ENCODE measurements at regions not wholly inside any gene's neighbourhood (a gene's known extent, or its start where the extent isn't known, plus 50 kb on each side); places are given as distances from the start of the nearest gene placed in this dataset.

DNA sequence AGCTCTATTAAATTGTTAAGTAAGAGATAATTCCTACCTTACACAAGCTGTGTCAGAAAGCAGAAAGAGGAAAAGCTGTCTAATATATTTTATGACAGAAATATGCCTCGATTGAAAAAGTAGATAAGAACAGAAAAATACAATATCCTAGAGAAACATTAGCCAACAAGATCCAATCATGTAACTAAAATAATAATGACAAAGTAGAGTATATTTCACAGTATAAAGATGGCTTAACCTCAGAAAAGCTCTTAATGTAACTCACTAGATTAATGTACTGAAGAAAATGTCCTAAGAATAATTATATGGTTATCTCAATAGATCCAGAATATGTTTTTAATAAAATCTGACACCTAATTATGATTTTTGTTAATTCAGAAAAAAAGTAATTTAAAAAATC, 89.8 kb upstream of the HABP2 start:
- H3K36me3 ChIP-seq (ENCODE audit: control insufficient read depth in 4 of 4, insufficient read depth in 4 of 4, low read length in 3 of 4) = no peaks in the 10 kb centered on the region
- no CpG with 5 or more reads among the region's 1 CpG for WGBS (ENCODE audit: insufficient coverage)
- no peak overlapping the region for H3K4me3 ChIP-seq (ENCODE audit: control insufficient read depth in 1 of 7, extremely low read depth in 1 of 7, insufficient read depth in 4 of 7, low read depth in 2 of 7, low read length in 6 of 7)
- CTCF ChIA-PET = no interaction called here
- POLR2A ChIA-PET = no interaction called here
- H3K4me1 ChIP-seq (ENCODE audit: control extremely low read depth in 1 of 4, control insufficient read depth in 4 of 4, insufficient read depth in 4 of 4, low read length in 3 of 4) = no peaks in the 10 kb centered on the region
- no peak for DNase-seq
- peaks cover 0 to 2% (median 0%) of the 10 kb centered on the region in 5 experiments for H3K9me3 ChIP-seq (ENCODE audit: control extremely low read depth in 1 of 5, control insufficient read depth in 4 of 5, insufficient read depth in 2 of 5, low read depth in 1 of 5, low read length in 4 of 5)
- H3K27me3 ChIP-seq (replicated peaks in 2 of 5; ENCODE audit: control insufficient read depth in 4 of 5, insufficient read depth in 5 of 5, low read length in 4 of 5) = no peaks in the 10 kb centered on the region
- no peak overlapping the region for H3K27ac ChIP-seq (ENCODE audit: insufficient read depth in 1 of 2, low read depth in 1 of 2, low read length in 2 of 2, poor library complexity in 1 of 2, severe bottlenecking in 2 of 2)

GRCh38 chr10:113463777-113464176, 89.1 kb upstream of the HABP2 start:
- no peaks in the 10 kb centered on the region for H3K4me1 ChIP-seq (ENCODE audit: control extremely low read depth in 1 of 4, control insufficient read depth in 4 of 4, insufficient read depth in 4 of 4, low read length in 3 of 4)
- no peaks in the 10 kb centered on the region for H3K27me3 ChIP-seq (replicated peaks in 2 of 5; ENCODE audit: control insufficient read depth in 4 of 5, insufficient read depth in 5 of 5, low read length in 4 of 5)
- ChIA-PET POLR2A (no interaction called here), CTCF (no interaction called here)
- H3K36me3 ChIP-seq (ENCODE audit: control insufficient read depth in 4 of 4, insufficient read depth in 4 of 4, low read length in 3 of 4) = no peaks in the 10 kb centered on the region
- H3K4me3 ChIP-seq (ENCODE audit: control insufficient read depth in 1 of 7, extremely low read depth in 1 of 7, insufficient read depth in 4 of 7, low read depth in 2 of 7, low read length in 6 of 7) = no peak overlapping the region
- H3K9me3 ChIP-seq (ENCODE audit: control extremely low read depth in 1 of 5, control insufficient read depth in 4 of 5, insufficient read depth in 2 of 5, low read depth in 1 of 5, low read length in 4 of 5) = peaks cover 0 to 2% (median 0%) of the 10 kb centered on the region in 5 experiments
- WGBS (ENCODE audit: insufficient coverage) = 78% methylated on average over 3 of the region's 3 CpGs
- no peak for DNase-seq
- H3K27ac ChIP-seq (ENCODE audit: insufficient read depth in 1 of 2, low read depth in 1 of 2, low read length in 2 of 2, poor library complexity in 1 of 2, severe bottlenecking in 2 of 2) = no peak overlapping the region

GRCh38 chr10:113469796-113470195, 83.1 kb upstream of the HABP2 start:
- ChIA-PET CTCF (interaction anchor here (1.5 kb wide), 1 partner anchor 15 kb away, joined by 3 read pairs; no protein-coding TSS in a partner anchor), POLR2A (interaction anchor here (0.6 kb wide), 1 partner anchor 385 kb away, joined by 3 read pairs; no protein-coding TSS in a partner anchor)
- H3K27ac ChIP-seq (ENCODE audit: insufficient read depth in 1 of 2, low read depth in 1 of 2, low read length in 2 of 2, poor library complexity in 1 of 2, severe bottlenecking in 2 of 2) = no peak overlapping the region
- H3K36me3 ChIP-seq (ENCODE audit: control insufficient read depth in 4 of 4, insufficient read depth in 4 of 4, low read length in 3 of 4) = no peaks in the 10 kb centered on the region
- H3K4me1 ChIP-seq (ENCODE audit: control extremely low read depth in 1 of 4, control insufficient read depth in 4 of 4, insufficient read depth in 4 of 4, low read length in 3 of 4) = no peaks in the 10 kb centered on the region
- no peak overlapping the region for H3K4me3 ChIP-seq (ENCODE audit: control insufficient read depth in 1 of 7, extremely low read depth in 1 of 7, insufficient read depth in 4 of 7, low read depth in 2 of 7, low read length in 6 of 7)
- H3K9me3 ChIP-seq (ENCODE audit: control extremely low read depth in 1 of 5, control insufficient read depth in 4 of 5, insufficient read depth in 2 of 5, low read depth in 1 of 5, low read length in 4 of 5) = peaks cover 0 to 2% (median 0%) of the 10 kb centered on the region in 5 experiments
- WGBS (ENCODE audit: insufficient coverage) = no CpG with 5 or more reads among the region's 3 CpGs
- peaks cover 0 to 1% (median 0%) of the 10 kb centered on the region in 5 experiments for H3K27me3 ChIP-seq (replicated peaks in 2 of 5; ENCODE audit: control insufficient read depth in 4 of 5, insufficient read depth in 5 of 5, low read length in 4 of 5)
- DNase-seq = no peak

GRCh38 chr10:113470372-113471240, 82.2 kb upstream of the HABP2 start:
- Histone ChIP-seq H3K9me3 (ENCODE audit: control extremely low read depth in 1 of 5, control insufficient read depth in 4 of 5, insufficient read depth in 2 of 5, low read depth in 1 of 5, low read length in 4 of 5) (peaks cover 0 to 2% (median 0%) of the 10 kb centered on the region in 5 experiments), H3K36me3 (ENCODE audit: control insufficient read depth in 4 of 4, insufficient read depth in 4 of 4, low read length in 3 of 4) (no peaks in the 10 kb centered on the region), H3K4me1 (ENCODE audit: control extremely low read depth in 1 of 4, control insufficient read depth in 4 of 4, insufficient read depth in 4 of 4, low read length in 3 of 4) (no peaks in the 10 kb centered on the region), H3K27ac (ENCODE audit: insufficient read depth in 1 of 2, low read depth in 1 of 2, low read length in 2 of 2, poor library complexity in 1 of 2, severe bottlenecking in 2 of 2) (no peak overlapping the region), H3K4me3 (ENCODE audit: control insufficient read depth in 1 of 7, extremely low read depth in 1 of 7, insufficient read depth in 4 of 7, low read depth in 2 of 7, low read length in 6 of 7) (no peak overlapping the region), H3K27me3 (replicated peaks in 2 of 5; ENCODE audit: control insufficient read depth in 4 of 5, insufficient read depth in 5 of 5, low read length in 4 of 5) (peaks cover 0 to 1% (median 0%) of the 10 kb centered on the region in 5 experiments)
- POLR2A ChIA-PET = no interaction called here
- WGBS (ENCODE audit: insufficient coverage) = 93% methylated on average over 5 of the region's 5 CpGs
- no peak for DNase-seq
- CTCF ChIA-PET = interaction anchor here (1.0 to 1.5 kb wide), 2 partner anchors 16 to 17 kb away, joined by 3 read pairs; no protein-coding TSS in a partner anchor

DNA sequence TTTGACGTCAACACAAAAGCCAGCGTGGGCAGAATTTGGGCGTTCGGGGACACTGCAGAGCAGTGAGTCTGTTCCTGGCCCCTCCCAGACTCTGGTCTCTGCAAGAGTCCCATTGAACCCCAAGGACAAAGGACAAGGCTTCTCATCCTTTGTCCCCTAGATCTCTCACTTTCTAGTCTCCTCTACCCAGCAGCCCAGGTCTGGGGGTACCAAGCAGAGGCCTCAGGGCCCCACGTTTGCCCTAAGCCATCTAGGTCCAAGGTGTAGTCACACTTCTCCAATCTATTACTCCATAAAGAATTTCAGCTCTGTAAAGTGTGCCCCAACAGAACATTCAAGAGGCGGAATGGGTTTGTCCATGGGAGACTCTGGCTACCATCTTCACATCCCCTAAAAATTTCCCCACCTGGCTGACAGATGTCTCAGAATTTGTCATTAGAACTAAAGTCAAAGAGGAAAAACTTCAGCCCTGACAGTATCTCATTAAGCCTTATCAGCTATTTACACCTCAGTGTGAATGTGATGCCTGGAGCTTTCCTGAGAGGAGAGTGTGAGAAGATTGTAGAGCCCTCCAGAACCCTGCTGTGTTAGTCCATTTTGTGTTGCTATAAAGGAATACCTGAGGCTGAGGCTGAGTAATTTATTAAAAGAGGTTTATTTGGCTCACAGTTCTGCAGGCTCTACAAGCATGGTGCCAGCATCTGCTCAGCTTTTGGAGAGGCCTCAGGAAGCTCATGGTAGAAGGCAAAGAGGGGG, 81.4 kb upstream of the HABP2 start:
- no peaks in the 10 kb centered on the region for H3K4me1 ChIP-seq (ENCODE audit: control extremely low read depth in 1 of 4, control insufficient read depth in 4 of 4, insufficient read depth in 4 of 4, low read length in 3 of 4)
- ChIA-PET CTCF (interaction anchor here (1.0 kb wide), 1 partner anchor 16 kb away, joined by 3 read pairs; no protein-coding TSS in a partner anchor), POLR2A (no interaction called here)
- no peaks in the 10 kb centered on the region for H3K36me3 ChIP-seq (ENCODE audit: control insufficient read depth in 4 of 4, insufficient read depth in 4 of 4, low read length in 3 of 4)
- H3K27me3 ChIP-seq (replicated peaks in 2 of 5; ENCODE audit: control insufficient read depth in 4 of 5, insufficient read depth in 5 of 5, low read length in 4 of 5) = peaks cover 0 to 1% (median 0%) of the 10 kb centered on the region in 5 experiments
- WGBS (ENCODE audit: insufficient coverage) = 90% methylated on average over 5 of the region's 6 CpGs
- no peak overlapping the region for H3K4me3 ChIP-seq (ENCODE audit: control insufficient read depth in 1 of 7, extremely low read depth in 1 of 7, insufficient read depth in 4 of 7, low read depth in 2 of 7, low read length in 6 of 7)
- H3K27ac ChIP-seq (ENCODE audit: insufficient read depth in 1 of 2, low read depth in 1 of 2, low read length in 2 of 2, poor library complexity in 1 of 2, severe bottlenecking in 2 of 2) = no peak overlapping the region
- no peak for DNase-seq
- peaks cover 0 to 2% (median 0%) of the 10 kb centered on the region in 5 experiments for H3K9me3 ChIP-seq (ENCODE audit: control extremely low read depth in 1 of 5, control insufficient read depth in 4 of 5, insufficient read depth in 2 of 5, low read depth in 1 of 5, low read length in 4 of 5)

DNA sequence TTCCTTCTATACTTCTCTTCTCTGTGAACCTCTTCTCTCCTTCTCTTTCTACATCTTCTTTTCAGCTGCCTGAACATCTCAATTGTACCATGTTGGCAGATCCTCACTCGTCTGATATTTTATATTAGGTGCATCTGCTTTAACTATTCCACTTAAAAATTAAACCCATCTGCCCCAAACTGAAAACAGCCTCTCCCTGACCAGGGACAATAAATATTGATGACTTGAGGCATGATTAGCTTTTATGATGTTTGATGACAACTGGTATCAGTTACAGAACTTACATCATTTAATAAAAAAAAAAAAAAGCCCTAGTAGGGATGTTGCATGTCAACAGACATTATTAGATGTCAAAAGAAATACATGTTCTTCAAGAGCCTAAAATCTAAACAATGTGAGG, 79.8 kb upstream of the HABP2 start:
- no peak overlapping the region for H3K4me3 ChIP-seq (ENCODE audit: control insufficient read depth in 1 of 7, extremely low read depth in 1 of 7, insufficient read depth in 4 of 7, low read depth in 2 of 7, low read length in 6 of 7)
- CTCF ChIA-PET = no interaction called here
- H3K9me3 ChIP-seq (ENCODE audit: control extremely low read depth in 1 of 5, control insufficient read depth in 4 of 5, insufficient read depth in 2 of 5, low read depth in 1 of 5, low read length in 4 of 5) = no peaks in the 10 kb centered on the region
- H3K27me3 ChIP-seq (replicated peaks in 2 of 5; ENCODE audit: control insufficient read depth in 4 of 5, insufficient read depth in 5 of 5, low read length in 4 of 5) = peaks cover 0 to 1% (median 0%) of the 10 kb centered on the region in 5 experiments
- no peak for DNase-seq
- no peak overlapping the region for H3K27ac ChIP-seq (ENCODE audit: insufficient read depth in 1 of 2, low read depth in 1 of 2, low read length in 2 of 2, poor library complexity in 1 of 2, severe bottlenecking in 2 of 2)
- no peaks in the 10 kb centered on the region for H3K4me1 ChIP-seq (ENCODE audit: control extremely low read depth in 1 of 4, control insufficient read depth in 4 of 4, insufficient read depth in 4 of 4, low read length in 3 of 4)
- POLR2A ChIA-PET = no interaction called here
- no peaks in the 10 kb centered on the region for H3K36me3 ChIP-seq (ENCODE audit: control insufficient read depth in 4 of 4, insufficient read depth in 4 of 4, low read length in 3 of 4)
- WGBS (ENCODE audit: insufficient coverage) = no CpG with 5 or more reads among the region's 1 CpG

DNA sequence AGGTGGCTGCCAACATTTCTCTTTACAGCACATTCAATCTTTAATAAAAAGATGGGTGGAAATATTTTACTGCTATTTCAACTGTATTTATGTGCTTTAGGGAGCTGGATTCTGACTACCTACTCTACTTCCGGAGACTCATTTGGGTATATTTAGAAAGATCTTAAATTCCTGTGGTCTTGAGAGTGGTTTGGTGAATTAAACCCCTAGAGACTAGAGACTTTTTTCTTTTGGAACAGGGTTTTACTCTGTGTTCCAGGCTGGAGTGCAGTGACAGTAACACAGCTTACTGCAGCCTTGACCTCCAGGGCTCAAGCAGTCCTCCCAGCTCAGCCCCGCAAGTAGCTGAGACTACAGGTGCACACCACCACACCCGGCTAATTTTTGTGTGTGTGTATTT, 79.0 kb upstream of the HABP2 start:
- Histone ChIP-seq H3K27ac (ENCODE audit: insufficient read depth in 1 of 2, low read depth in 1 of 2, low read length in 2 of 2, poor library complexity in 1 of 2, severe bottlenecking in 2 of 2) (no peak overlapping the region), H3K27me3 (replicated peaks in 2 of 5; ENCODE audit: control insufficient read depth in 4 of 5, insufficient read depth in 5 of 5, low read length in 4 of 5) (peaks cover 0 to 1% (median 0%) of the 10 kb centered on the region in 5 experiments), H3K36me3 (ENCODE audit: control insufficient read depth in 4 of 4, insufficient read depth in 4 of 4, low read length in 3 of 4) (no peaks in the 10 kb centered on the region), H3K4me3 (ENCODE audit: control insufficient read depth in 1 of 7, extremely low read depth in 1 of 7, insufficient read depth in 4 of 7, low read depth in 2 of 7, low read length in 6 of 7) (no peak overlapping the region), H3K9me3 (ENCODE audit: control extremely low read depth in 1 of 5, control insufficient read depth in 4 of 5, insufficient read depth in 2 of 5, low read depth in 1 of 5, low read length in 4 of 5) (peaks cover 0 to 3% (median 0%) of the 10 kb centered on the region in 5 experiments), H3K4me1 (ENCODE audit: control extremely low read depth in 1 of 4, control insufficient read depth in 4 of 4, insufficient read depth in 4 of 4, low read length in 3 of 4) (no peaks in the 10 kb centered on the region)
- no peak for DNase-seq
- no CpG with 5 or more reads among the region's 3 CpGs for WGBS (ENCODE audit: insufficient coverage)
- CTCF ChIA-PET = no interaction called here
- POLR2A ChIA-PET = no interaction called here
